Astrocyte (in vitro differentiated cells and primary cell): ENCODE measurements at regions not wholly inside any gene's neighbourhood (a gene's known extent, or its start where the extent isn't known, plus 50 kb on each side); places are given as distances from the start of the nearest gene placed in this dataset.
A peak's percentile ranks its signal among the peaks of the same experiment; 100 is the strongest.

ENCODE experiments used
- DNase-seq: peaks from one replicate; pipeline ENCODE4 v3.0.0-alpha.2; 2010; ENCODE audit warnings: low read depth
- FAIRE-seq: peaks from 2 replicates; lab custom pipeline; 2011; peaks lifted over from hg19 to GRCh38; lab: Jason Lieb, UNC
- H2AFZ ChIP-seq: 2 replicates; pipeline ENCODE4 v1.6.0; 2012; ENCODE audit warnings: low read depth, low read length, inconsistent platforms
- H3K27ac ChIP-seq: 2 replicates; pipeline ENCODE4 v1.5.1; 2011; ENCODE audit warnings: low read depth, low read length, inconsistent platforms
- H3K27me3 ChIP-seq: 2 replicates; pipeline ENCODE4 v1.6.0; 2011; ENCODE audit warnings: low read length, inconsistent platforms; ENCODE audit not compliant: insufficient read depth
- H3K36me3 ChIP-seq: 2 replicates; pipeline ENCODE4 v1.5.1; 2011; ENCODE audit warnings: low read length, inconsistent platforms; ENCODE audit not compliant: insufficient read depth
- H3K4me1 ChIP-seq: 2 replicates; pipeline ENCODE4 v1.5.1; 2011; ENCODE audit warnings: low read length, inconsistent platforms; ENCODE audit not compliant: insufficient read depth
- H3K4me2 ChIP-seq: 2 replicates; pipeline ENCODE4 v1.6.0; 2012; ENCODE audit warnings: low read length, inconsistent platforms
- H3K4me3 ChIP-seq: 2 replicates; pipeline ENCODE4 v1.5.1; 2011; ENCODE audit warnings: low read depth, mild to moderate bottlenecking, low read length, inconsistent platforms; ENCODE audit not compliant: insufficient read depth
- H3K79me2 ChIP-seq: 2 replicates; pipeline ENCODE4 v1.6.0; 2012; ENCODE audit warnings: mild to moderate bottlenecking, low read length, inconsistent platforms; ENCODE audit not compliant: insufficient read depth
- H3K9ac ChIP-seq: 2 replicates; pipeline ENCODE4 v1.6.0; 2012; ENCODE audit warnings: mild to moderate bottlenecking, low read length, inconsistent platforms
- H3K9me3 ChIP-seq: 2 replicates; pipeline ENCODE4 v1.5.1; 2012; ENCODE audit warnings: low read depth, mild to moderate bottlenecking, low read length, inconsistent platforms; ENCODE audit not compliant: insufficient read depth
- H4K20me1 ChIP-seq: 2 replicates; pipeline ENCODE4 v1.6.0; 2012; ENCODE audit warnings: low read length, inconsistent platforms; ENCODE audit not compliant: insufficient read depth
- H3K27ac Mint-ChIP-seq: one replicate; pipeline ENCODE4 v1.8.0; 2021; ENCODE audit warnings: mild to moderate bottlenecking, mixed read lengths; ENCODE audit not compliant: unreplicated experiment
- H3K27me3 Mint-ChIP-seq: one replicate; pipeline ENCODE4 v1.8.0; 2021; ENCODE audit warnings: low read depth, mixed read lengths; ENCODE audit not compliant: unreplicated experiment
- H3K36me3 Mint-ChIP-seq: one replicate; pipeline ENCODE4 v1.8.0; 2021; ENCODE audit warnings: low read depth, mixed read lengths; ENCODE audit not compliant: unreplicated experiment
- H3K4me1 Mint-ChIP-seq: one replicate; pipeline ENCODE4 v1.8.0; 2021; ENCODE audit warnings: low read depth, mixed read lengths; ENCODE audit not compliant: unreplicated experiment
- H3K4me3 Mint-ChIP-seq: one replicate; pipeline ENCODE4 v1.8.0; 2021; ENCODE audit warnings: mild to moderate bottlenecking, moderate library complexity, mixed read lengths; ENCODE audit not compliant: unreplicated experiment
- H3K9me3 Mint-ChIP-seq: one replicate; pipeline ENCODE4 v1.8.0; 2021; ENCODE audit warnings: mild to moderate bottlenecking, mixed read lengths; ENCODE audit not compliant: unreplicated experiment
- EZH2 ChIP-seq: IDR thresholded peaks from 2 replicates; pipeline ENCODE4 v1.6.1; 2012; ENCODE audit warnings: mild to moderate bottlenecking, low read length, inconsistent platforms; ENCODE audit not compliant: insufficient read depth
- TF ChIP-seq, protein P1 (sequence below): IDR thresholded peaks from 2 replicates; pipeline ENCODE4 v1.5.1; 2011; ENCODE audit warnings: low read depth, mild to moderate bottlenecking, inconsistent platforms, low read length, moderate library complexity; ENCODE audit not compliant: insufficient read depth

DNA sequence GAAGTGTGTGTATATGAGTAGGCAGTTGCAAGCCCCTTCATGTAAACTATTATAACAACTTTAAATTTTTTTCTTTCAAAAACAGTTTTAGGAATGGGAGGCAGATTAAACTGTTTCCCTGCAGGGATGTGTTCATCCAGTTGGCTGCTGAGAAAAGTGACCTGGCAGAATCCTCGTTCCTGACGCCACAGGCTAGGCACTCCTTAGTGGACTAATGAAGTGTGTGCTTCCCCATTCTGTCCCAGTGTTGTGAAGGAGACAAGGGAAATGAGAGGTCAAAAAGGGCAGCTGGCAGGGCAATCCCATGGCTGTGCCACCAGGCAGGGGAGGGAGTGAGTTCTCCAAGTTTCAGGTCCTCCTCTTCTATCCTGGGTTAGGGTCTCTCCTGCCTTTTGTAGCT, 59.8 kb downstream of the FOXD1 start:
- TF ChIP-seq, protein P1, sequence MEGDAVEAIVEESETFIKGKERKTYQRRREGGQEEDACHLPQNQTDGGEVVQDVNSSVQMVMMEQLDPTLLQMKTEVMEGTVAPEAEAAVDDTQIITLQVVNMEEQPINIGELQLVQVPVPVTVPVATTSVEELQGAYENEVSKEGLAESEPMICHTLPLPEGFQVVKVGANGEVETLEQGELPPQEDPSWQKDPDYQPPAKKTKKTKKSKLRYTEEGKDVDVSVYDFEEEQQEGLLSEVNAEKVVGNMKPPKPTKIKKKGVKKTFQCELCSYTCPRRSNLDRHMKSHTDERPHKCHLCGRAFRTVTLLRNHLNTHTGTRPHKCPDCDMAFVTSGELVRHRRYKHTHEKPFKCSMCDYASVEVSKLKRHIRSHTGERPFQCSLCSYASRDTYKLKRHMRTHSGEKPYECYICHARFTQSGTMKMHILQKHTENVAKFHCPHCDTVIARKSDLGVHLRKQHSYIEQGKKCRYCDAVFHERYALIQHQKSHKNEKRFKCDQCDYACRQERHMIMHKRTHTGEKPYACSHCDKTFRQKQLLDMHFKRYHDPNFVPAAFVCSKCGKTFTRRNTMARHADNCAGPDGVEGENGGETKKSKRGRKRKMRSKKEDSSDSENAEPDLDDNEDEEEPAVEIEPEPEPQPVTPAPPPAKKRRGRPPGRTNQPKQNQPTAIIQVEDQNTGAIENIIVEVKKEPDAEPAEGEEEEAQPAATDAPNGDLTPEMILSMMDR: no peak
- no peak for TF ChIP-seq EZH2

DNA sequence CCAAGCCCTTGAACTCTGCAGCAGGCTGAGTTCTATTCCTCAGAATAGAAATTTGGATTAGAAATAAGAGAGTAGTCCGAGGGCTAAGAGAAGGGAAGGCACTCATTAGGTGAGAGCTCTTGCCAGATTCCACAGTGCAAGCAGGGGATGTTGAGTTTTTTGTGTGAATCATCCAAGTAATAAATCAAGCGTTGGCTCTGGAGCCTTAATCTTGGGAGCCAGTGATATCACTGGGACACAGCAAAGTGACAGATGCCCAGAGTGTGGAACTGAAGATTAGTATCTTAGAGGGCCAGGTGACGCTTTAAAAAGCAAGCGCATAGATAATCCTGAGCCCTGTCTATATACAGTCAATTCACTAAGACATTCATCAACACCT, 60.3 kb downstream of the FOXD1 start:
- Histone ChIP-seq H3K27ac (no peak overlapping the region), H3K4me3 (no peak overlapping the region), H3K27me3 (no peaks in the 10 kb centered on the region), H2AFZ (no peak overlapping the region), H3K79me2 (no peaks in the 10 kb centered on the region), H3K4me2 (peak overlapping the region; percentile 47), H4K20me1 (no peaks in the 10 kb centered on the region), H3K9me3 (no peaks in the 10 kb centered on the region), H3K9ac (no peak overlapping the region), H3K36me3 (no peaks in the 10 kb centered on the region), H3K4me1 (peaks cover 11% of the 10 kb centered on the region)
- TF ChIP-seq EZH2: no peak
- TF ChIP-seq, protein P1: no peak
- FAIRE-seq: peak; percentile 60
- Mint-ChIP-seq H3K9me3 (peaks cover 21% of the 10 kb centered on the region), H3K27me3 (peaks cover 7% of the 10 kb centered on the region), H3K27ac (no peak overlapping the region), H3K4me3 (no peak overlapping the region), H3K4me1 (peaks cover 4% of the 10 kb centered on the region), H3K36me3 (no peaks in the 10 kb centered on the region)
- peak; percentile 75 for DNase-seq

More for the DNA sequence above, 59.8 kb downstream of the FOXD1 start:
- no peak for DNase-seq
- Mint-ChIP-seq H3K9me3 (peaks cover 16% of the 10 kb centered on the region), H3K4me1 (peaks cover 7% of the 10 kb centered on the region), H3K36me3 (no peaks in the 10 kb centered on the region), H3K27ac (no peak overlapping the region), H3K27me3 (peaks cover 2% of the 10 kb centered on the region), H3K4me3 (no peak overlapping the region)
- H3K9ac ChIP-seq: no peak overlapping the region
- no peaks in the 10 kb centered on the region for H4K20me1 ChIP-seq
- H3K27ac ChIP-seq: no peak overlapping the region
- FAIRE-seq: no peak
- H3K4me2 ChIP-seq: no peak overlapping the region
- H3K4me3 ChIP-seq: no peak overlapping the region
- no peaks in the 10 kb centered on the region for H3K36me3 ChIP-seq
- H2AFZ ChIP-seq: no peak overlapping the region
- no peaks in the 10 kb centered on the region for H3K27me3 ChIP-seq
- H3K4me1 ChIP-seq: peaks cover 11% of the 10 kb centered on the region
- H3K79me2 ChIP-seq: no peaks in the 10 kb centered on the region
- H3K9me3 ChIP-seq: no peaks in the 10 kb centered on the region

DNA sequence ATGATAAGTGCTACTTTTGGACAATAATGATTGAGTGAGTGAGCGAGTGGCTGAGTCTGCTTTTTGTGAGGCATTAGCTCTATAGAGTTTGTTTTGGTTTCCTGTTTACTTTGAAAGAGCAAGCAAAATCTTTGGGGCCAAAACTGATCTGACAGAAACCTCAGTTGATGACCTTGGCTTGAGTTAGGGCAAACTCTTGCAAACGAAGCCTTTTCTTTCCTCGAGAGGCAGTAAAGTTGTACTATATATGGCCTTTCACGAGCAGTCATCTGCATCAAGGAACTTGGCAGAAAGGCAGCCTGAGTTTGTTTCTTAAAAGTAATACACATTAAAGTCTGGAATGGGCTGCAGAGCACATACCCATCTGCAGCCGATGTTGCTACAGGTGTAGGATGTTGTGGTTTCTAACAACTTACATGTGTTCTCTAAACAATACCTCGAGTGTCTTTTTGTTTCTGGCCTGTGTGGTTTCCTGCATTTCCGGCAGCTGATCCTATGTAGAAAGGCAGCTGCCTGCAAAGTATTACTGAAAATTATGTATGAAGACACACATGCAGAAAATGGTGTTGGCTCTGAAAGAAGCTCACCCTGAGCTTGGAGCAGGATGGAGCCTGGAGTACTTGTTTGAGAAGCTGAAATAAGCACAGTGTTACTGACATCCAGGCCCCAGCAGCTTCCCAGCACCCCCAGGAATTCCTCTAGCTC, 60.8 kb downstream of the FOXD1 start:
- H3K79me2 ChIP-seq: no peaks in the 10 kb centered on the region
- H4K20me1 ChIP-seq: no peaks in the 10 kb centered on the region
- H3K9ac ChIP-seq: no peak overlapping the region
- Mint-ChIP-seq H3K4me3 (no peak overlapping the region), H3K36me3 (peaks cover 2% of the 10 kb centered on the region), H3K4me1 (peaks cover 4% of the 10 kb centered on the region), H3K27ac (no peak overlapping the region), H3K9me3 (peaks cover 26% of the 10 kb centered on the region), H3K27me3 (peaks cover 12% of the 10 kb centered on the region)
- TF ChIP-seq, protein P1: no peak
- no peak for TF ChIP-seq EZH2
- FAIRE-seq (no peak), DNase-seq (peak; percentile 72)
- peaks cover 11% of the 10 kb centered on the region for H3K4me1 ChIP-seq
- H3K36me3 ChIP-seq: no peaks in the 10 kb centered on the region
- no peak overlapping the region for H2AFZ ChIP-seq
- H3K4me2 ChIP-seq: peak overlapping the region; percentile 47
- H3K27me3 ChIP-seq: no peaks in the 10 kb centered on the region
- H3K27ac ChIP-seq: no peak overlapping the region
- H3K9me3 ChIP-seq: no peaks in the 10 kb centered on the region
- H3K4me3 ChIP-seq: no peak overlapping the region
